ENCODE measurements at regions not wholly inside any gene's neighbourhood (a gene's known extent, or its start where the extent isn't known, plus 50 kb on each side); places are given as distances from the start of the nearest gene placed in this dataset.

DNA sequence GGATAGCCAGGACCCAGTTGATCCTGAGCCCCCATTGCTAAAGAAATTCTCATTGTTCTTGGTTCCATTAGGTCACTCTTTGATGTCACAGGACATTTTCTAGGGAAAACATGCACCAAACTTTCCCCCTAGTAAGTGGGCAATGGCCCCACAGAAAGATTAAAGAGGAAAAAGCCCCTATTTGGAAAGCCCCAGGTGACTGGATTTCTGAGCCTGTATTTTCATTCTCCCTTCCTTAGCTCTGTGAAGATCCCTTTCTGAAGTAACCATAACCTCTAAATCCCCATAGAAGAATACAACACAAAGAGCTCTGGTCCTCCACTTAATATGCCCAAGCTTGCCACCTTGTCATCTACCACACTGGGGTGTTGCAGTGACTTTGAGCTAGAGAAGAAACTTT is 232.3 kb upstream of the FGGY start:
- TF ChIP-seq, protein P1, sequence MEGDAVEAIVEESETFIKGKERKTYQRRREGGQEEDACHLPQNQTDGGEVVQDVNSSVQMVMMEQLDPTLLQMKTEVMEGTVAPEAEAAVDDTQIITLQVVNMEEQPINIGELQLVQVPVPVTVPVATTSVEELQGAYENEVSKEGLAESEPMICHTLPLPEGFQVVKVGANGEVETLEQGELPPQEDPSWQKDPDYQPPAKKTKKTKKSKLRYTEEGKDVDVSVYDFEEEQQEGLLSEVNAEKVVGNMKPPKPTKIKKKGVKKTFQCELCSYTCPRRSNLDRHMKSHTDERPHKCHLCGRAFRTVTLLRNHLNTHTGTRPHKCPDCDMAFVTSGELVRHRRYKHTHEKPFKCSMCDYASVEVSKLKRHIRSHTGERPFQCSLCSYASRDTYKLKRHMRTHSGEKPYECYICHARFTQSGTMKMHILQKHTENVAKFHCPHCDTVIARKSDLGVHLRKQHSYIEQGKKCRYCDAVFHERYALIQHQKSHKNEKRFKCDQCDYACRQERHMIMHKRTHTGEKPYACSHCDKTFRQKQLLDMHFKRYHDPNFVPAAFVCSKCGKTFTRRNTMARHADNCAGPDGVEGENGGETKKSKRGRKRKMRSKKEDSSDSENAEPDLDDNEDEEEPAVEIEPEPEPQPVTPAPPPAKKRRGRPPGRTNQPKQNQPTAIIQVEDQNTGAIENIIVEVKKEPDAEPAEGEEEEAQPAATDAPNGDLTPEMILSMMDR (IDR thresholded peaks at IDR 0.05; ENCODE audit: low read depth, low read length), result no peak
- H3K36me3 ChIP-seq, result no peaks in the 10 kb centered on the region
- no peak overlapping the region for H3K27ac ChIP-seq

DNA sequence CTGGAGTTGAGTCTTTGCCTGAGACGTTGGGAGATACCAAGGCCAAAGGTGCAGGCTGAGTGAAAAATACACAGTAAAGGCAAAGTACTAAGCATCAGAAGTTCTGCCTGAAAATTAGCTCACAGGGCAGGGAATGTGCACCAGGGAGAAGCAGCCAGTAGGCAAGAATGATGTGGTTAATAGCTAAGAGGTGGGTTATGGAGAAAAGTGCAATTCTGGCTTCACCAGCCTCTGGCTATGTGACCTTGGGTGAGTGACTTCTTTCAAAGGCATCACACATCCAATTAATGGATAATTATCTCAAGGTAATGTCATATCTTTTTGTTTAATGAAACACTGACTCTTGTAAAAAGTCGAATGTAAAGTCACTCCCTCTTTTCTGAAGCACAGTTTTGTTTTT is 230.7 kb upstream of the FGGY start:
- no peak for DNase-seq
- no peak overlapping the region for H3K27ac ChIP-seq
- H3K27me3 ChIP-seq (ENCODE audit: insufficient read depth, low read depth, severe bottlenecking), result no peaks in the 10 kb centered on the region
- H3K36me3 ChIP-seq, result no peaks in the 10 kb centered on the region
- no peaks in the 10 kb centered on the region for H3K9me3 ChIP-seq (ENCODE audit: severe bottlenecking)
- H3K4me3 ChIP-seq (ENCODE audit: low read depth, low read length), result no peak overlapping the region
- TF ChIP-seq, protein P1 (IDR thresholded peaks at IDR 0.05; ENCODE audit: low read depth, low read length), result no peak

More for the DNA sequence above, 232.3 kb upstream of the FGGY start:
- Histone ChIP-seq H3K4me3 (ENCODE audit: low read depth, low read length) (no peak overlapping the region), H3K9me3 (ENCODE audit: severe bottlenecking) (no peaks in the 10 kb centered on the region), H3K27me3 (ENCODE audit: insufficient read depth, low read depth, severe bottlenecking) (no peaks in the 10 kb centered on the region)
- DNase-seq, result no peak

DNA sequence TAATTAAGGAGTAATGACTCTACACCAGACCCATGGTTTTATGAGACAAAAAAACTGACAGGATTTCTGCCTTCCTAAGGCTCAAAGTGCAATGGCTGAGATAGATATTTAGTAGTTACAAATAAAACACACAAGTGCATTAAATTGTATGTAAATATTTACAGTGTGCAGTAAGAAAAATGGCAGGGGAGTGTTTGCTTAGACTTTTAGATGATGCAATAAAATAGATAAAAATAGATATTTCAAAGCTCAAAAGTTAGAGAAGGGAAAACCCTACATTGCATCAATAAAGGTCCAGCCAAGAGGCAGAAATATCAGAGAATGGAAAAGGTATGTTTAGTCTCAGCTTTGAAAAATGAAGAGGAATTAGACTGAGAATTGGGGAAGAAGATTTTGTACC is 226.3 kb upstream of the FGGY start:
- H3K36me3 ChIP-seq, result no peaks in the 10 kb centered on the region

DNA sequence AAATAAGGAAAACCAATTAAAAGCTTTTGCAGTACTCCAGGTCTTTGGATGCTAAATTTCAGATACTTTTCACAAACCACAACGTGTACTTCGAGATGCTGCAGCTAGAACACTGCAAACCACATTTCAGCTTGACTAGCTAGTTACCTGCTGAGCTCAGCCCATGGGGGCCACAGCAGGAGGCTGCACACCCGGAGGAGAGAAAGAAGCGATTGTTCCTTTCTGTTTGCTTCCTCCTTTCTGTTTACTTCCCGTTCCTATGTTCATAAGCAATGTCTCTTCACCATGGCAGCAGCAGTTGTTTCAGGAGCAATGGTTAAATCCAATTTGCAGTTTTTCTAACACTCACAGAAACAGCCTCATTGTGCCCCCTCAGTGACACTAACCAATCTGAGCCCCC is 225.6 kb upstream of the FGGY start:
- TF ChIP-seq, protein P1 (IDR thresholded peaks at IDR 0.05; ENCODE audit: low read depth, low read length), result no peak
- no peaks in the 10 kb centered on the region for H3K27me3 ChIP-seq (ENCODE audit: insufficient read depth, low read depth, severe bottlenecking)
- no peaks in the 10 kb centered on the region for H3K36me3 ChIP-seq
- no peak overlapping the region for H3K4me3 ChIP-seq (ENCODE audit: low read depth, low read length)
- no peaks in the 10 kb centered on the region for H3K9me3 ChIP-seq (ENCODE audit: severe bottlenecking)
- no peak for DNase-seq
- no peak overlapping the region for H3K27ac ChIP-seq

More for the DNA sequence above, 226.3 kb upstream of the FGGY start:
- H3K9me3 ChIP-seq (ENCODE audit: severe bottlenecking), result no peaks in the 10 kb centered on the region
- no peak overlapping the region for H3K4me3 ChIP-seq (ENCODE audit: low read depth, low read length)
- H3K27ac ChIP-seq, result no peak overlapping the region
- DNase-seq, result no peak
- H3K27me3 ChIP-seq (ENCODE audit: insufficient read depth, low read depth, severe bottlenecking), result no peaks in the 10 kb centered on the region
- TF ChIP-seq, protein P1 (IDR thresholded peaks at IDR 0.05; ENCODE audit: low read depth, low read length), result no peak

DNA sequence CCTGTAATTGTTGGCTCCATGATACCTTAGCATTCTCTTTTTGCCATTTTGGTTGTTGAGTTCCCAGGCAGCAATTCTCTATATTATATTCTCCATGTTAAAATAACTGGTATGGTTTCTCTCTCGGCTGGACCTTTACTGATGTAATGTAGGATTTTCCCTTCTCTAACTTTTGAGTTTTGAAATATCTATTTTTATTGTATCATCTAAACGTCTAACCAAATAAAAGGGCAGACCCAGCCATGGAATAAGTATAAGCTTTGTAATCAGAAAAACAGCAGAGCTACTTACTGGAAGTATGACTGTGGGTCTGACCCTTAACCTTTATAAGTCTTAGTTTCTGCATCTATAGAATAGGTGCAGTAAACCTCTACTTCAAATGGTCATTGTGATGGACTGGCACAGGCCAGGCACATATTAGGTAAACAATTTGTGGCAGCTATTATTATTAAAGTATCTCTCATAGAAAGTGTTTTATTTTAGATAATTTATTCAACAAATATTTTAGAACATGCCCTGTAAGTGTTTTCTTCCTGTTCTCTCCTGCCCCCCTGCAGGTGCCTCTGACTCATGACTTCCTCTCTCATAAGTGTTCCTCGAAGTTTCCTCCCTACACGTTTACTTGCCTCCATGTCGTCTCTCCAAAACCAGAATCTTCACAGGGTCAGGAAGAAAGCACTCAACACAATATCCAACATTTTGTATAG is 224.9 kb upstream of the FGGY start:
- DNase-seq, result no peak
- Histone ChIP-seq H3K36me3 (no peaks in the 10 kb centered on the region), H3K9me3 (ENCODE audit: severe bottlenecking) (no peaks in the 10 kb centered on the region), H3K27me3 (ENCODE audit: insufficient read depth, low read depth, severe bottlenecking) (no peaks in the 10 kb centered on the region), H3K27ac (no peak overlapping the region), H3K4me3 (ENCODE audit: low read depth, low read length) (no peak overlapping the region)
- TF ChIP-seq, protein P1 (IDR thresholded peaks at IDR 0.05; ENCODE audit: low read depth, low read length), result no peak

DNA sequence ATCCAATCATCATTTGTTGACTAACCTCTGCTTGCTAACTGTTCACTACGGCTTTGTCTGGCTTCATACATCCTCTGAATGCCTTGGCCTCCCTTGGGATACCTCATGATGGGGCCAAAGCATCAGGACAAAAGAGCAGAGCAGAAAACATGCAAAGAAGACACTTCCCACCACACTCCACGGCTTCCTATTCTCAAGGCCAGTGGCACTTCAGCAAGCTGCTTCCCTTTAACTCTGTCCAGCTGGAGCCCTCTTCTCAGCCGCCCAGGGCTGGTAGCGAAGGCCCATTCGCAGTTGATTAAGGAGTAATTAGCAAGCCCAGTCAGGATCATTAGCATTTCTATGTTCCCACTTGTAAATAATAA is 224.3 kb upstream of the FGGY start:
- H3K27ac ChIP-seq, result no peak overlapping the region

More for the DNA sequence above, 224.3 kb upstream of the FGGY start:
- DNase-seq, result no peak
- TF ChIP-seq, protein P1 (IDR thresholded peaks at IDR 0.05; ENCODE audit: low read depth, low read length), result no peak
- H3K36me3 ChIP-seq, result no peaks in the 10 kb centered on the region
- H3K9me3 ChIP-seq (ENCODE audit: severe bottlenecking), result no peaks in the 10 kb centered on the region
- no peaks in the 10 kb centered on the region for H3K27me3 ChIP-seq (ENCODE audit: insufficient read depth, low read depth, severe bottlenecking)
- H3K4me3 ChIP-seq (ENCODE audit: low read depth, low read length), result no peak overlapping the region
